ENCODE measurements at regions not wholly inside any gene's neighbourhood (a gene's known extent, or its start where the extent isn't known, plus 50 kb on each side); places are given as distances from the start of the nearest gene placed in this dataset.
"Not testable (repeated sequence)": the region's sequence is repeated elsewhere in the genome, so short reads cannot be mapped to it uniquely, and the experiment has no call there.

DNA sequence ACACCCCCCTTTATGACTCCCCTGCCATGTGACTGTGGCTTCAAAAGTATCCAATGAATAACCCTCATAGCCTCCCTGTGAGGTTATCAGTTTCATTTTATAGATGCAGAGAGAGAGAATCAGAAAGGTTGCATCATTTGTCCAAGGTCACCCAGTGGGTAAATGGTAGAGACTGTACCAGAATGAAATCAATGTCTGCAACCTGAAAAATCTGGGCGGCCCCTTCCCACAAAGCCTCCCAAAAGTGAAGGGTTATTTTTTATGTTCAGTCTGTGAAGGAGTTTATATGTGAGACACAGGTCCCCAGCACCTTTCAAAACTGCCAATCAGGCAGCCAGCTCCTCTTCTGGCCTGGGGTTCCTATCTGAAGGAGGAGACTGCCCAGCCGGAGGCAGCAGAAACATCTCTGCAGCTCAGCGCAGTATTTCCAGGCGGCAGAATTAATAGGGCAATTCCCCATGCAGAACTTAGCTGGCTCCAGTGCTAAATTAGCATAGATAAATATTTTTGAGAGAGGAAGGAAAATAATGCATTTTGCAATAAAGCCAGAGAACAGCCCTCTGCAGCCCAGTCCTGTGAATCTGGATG lies 130.8 kb upstream of the PRR20G start:
- no peak for DNase-seq (ENCODE audit: low spot score)

GRCh38 chr3:127417709-127418559 lies 130.1 kb upstream of the PRR20G start:
- DNase-seq (ENCODE audit: low spot score) = peak; percentile 57

DNA sequence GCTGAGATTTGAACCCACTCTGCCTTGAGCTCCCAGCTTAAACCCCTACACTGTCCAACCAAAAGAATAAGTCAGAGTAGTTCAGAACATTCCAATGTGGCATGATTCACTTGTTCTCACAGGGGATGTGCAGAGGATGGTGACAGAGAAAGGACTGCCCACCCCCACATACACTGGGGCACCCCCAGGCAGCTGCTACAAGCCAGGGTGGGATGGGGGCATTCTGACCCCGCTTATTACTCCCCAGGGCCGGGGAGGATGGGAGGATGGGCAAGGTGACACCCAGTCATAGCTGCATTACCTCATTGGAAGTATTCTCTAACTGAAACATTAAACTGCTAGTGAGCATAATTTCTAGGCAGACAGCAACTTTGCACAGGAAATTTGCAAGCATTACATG lies 126.0 kb upstream of the PRR20G start:
- no peak for DNase-seq (ENCODE audit: low spot score)

DNA sequence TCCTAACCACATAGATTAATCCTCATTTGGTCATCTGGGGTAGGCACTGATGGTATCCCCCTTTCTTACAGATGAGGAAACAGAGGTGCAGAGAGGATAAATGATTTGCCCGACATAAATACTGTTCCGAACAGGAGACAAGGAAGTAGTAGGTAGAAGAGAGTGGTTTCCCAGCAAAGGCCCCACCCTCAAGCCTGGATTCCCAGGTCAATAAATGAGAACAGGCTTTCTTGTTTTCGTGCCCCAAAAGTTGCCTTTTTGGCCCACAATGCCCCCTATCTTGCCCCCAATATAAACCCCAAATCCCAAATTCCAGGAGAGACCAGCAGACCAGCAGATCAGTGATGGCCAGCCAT lies 125.5 kb upstream of the PRR20G start:
- DNase-seq (ENCODE audit: low spot score) = no peak

- DNase-seq (ENCODE audit: low spot score) = no peak
Measured at GRCh38 chr3:127412578-127413317, 124.9 kb upstream of the PRR20G start.

GRCh38 chr3:127411875-127412274 lies 124.0 kb upstream of the PRR20G start:
- DNase-seq (ENCODE audit: low spot score) = not testable (repeated sequence)

DNA sequence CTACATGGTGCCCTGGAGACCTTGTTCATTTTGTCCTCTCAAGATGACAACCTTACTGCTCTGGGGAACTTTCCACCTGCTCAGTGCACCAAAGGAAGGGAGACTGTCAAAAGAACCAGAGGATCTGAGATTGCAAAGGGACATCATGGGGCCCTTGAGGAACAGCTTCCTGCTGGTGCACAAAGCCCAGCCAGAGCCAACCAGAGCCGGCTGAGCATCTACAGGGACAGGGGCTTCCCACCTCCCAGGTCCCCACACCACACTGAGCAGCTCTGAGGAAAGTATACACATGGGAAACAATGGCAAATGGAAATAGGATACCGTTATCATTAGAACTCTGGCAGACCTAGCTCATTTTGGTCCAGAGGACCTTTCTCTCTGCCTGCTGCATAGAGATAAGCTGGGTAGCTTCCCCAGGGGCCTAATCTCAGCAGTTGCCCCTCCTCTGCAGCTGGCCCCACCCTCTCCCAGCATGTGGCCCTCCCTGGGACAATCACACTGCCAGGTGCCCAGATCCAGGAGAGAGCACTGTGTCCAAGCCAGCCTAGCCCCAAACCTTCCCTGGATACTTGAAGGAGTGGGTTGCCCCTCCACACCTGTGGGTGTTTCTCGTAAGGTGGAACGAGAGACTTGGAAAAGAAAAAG lies 123.4 kb upstream of the PRR20G start:
- DNase-seq (ENCODE audit: low spot score) = no peak

DNA sequence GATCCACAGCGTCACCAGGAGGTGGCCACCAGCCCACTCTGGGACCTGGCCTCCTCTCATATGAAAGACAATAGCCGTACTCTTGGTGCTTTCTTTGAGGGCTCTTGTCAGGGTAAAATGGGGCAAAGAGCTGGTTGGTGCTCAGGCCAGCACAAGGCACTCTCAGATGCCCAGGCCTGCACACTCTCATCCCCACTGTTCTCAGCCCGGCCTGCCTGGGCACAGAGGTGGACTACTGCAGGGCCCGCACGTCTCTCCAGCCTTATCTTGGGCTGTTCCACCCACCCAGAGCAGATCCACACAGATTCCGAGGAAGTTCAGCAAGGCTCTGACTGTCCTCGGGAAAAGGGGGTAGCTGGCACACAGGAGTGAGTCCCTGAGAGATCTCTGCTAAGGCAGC lies 122.8 kb upstream of the PRR20G start:
- DNase-seq (ENCODE audit: low spot score) = no peak

- DNase-seq (ENCODE audit: low spot score) = no peak
Measured at GRCh38 chr3:127410137-127410488, 122.3 kb upstream of the PRR20G start.

DNA sequence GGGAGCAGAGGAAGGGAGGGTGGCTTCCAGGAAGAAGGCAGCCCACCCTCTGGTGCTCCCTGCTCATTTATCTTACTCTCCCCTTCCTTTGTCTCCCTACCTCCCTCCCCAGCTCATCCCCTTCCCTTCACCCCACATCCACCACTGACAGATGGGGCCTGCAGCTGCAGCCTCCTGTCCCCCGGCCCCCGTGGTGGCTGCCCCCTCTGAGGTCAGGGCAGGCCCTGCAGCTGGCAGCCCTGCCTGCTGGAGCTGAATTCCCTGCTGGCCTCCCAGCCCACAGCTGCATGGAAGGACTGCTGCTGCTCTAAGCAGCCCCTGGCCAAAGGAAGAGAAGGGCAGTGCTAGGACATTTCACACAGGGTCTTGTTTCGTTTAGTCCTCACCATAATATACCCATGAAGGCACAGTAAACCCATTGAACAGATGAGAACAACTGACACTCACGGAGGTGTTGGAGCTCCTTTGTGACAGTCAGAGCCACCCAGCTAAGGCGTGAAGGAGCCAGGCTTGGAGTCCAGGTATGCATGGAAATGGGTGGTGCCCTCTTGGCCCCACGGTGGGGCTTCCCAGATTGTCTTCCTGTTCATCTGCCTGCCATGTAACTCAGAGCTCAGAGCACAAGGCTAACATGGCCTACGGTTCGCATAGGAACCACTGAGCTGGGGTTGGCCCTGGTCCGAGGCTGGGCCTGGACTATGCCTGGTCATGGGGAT lies 121.7 kb upstream of the PRR20G start:
- DNase-seq (ENCODE audit: low spot score) = no peak

DNA sequence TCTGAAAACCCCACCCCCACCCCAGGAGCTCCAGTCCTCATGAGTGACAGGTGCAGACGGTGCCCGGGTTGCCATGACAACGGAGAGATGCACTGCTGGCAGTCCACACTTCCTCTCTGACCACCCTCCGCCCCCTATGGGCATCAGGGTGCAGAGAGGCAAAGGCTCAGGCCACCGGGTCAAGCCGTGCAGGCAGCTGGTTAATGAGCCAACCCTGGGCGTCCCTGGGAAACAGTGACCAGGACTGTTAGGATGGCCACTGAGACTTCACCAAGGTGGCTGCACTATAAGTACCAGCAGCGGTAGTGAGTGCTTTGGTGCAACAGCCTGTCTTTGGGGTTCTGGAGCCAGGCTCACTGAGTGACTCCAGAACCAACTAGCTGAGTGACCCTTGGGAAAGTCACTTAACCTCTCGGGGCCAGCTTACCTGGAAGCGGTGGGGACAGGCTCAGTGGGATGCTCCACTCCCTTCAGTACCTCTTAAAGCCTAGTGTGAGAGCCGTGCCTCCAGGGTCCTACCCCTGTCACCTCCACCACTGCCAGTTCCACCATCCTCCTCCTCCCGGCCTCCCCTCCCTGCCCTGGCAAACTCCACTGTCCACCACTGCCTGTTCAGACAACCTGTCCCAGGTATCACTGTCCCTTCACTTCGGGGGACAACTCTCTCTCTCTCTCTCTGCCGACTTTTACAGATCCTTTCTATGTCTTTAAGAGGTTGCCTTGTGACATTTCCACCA lies 121.0 kb upstream of the PRR20G start:
- no peak for DNase-seq (ENCODE audit: low spot score)

DNA sequence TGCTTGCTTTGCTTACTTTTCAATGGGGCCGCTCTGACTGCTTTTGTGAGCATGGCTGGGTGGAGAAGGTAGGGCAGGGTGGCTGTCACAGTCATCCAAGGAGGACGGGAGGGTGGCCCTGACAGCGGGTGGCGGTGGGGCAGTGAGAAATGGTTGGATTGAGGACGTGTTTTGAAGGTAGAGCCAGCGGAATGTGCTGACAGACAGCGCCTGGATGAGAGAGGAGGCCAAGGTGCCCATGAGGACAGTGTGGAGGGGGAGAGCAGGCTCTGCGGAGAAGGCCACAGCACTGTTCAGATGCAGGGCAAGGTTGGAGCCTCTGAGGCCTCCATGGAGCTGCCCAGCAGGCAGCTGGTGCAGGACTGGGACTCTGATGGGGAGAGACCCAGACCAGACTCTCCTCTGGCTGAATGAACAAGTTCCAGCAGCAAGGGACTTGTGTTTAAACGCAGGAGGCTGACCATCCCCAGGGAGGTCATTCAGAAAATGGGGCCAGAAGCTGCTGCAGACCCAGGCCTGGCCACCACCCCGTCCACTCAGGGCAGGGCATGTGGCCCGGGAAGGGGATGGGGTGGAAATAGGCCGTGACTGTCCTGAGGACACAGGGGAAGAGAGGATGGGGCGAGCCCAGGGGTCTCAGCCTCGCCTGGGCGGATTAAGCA lies 120.3 kb upstream of the PRR20G start:
- no peak for DNase-seq (ENCODE audit: low spot score)

DNA sequence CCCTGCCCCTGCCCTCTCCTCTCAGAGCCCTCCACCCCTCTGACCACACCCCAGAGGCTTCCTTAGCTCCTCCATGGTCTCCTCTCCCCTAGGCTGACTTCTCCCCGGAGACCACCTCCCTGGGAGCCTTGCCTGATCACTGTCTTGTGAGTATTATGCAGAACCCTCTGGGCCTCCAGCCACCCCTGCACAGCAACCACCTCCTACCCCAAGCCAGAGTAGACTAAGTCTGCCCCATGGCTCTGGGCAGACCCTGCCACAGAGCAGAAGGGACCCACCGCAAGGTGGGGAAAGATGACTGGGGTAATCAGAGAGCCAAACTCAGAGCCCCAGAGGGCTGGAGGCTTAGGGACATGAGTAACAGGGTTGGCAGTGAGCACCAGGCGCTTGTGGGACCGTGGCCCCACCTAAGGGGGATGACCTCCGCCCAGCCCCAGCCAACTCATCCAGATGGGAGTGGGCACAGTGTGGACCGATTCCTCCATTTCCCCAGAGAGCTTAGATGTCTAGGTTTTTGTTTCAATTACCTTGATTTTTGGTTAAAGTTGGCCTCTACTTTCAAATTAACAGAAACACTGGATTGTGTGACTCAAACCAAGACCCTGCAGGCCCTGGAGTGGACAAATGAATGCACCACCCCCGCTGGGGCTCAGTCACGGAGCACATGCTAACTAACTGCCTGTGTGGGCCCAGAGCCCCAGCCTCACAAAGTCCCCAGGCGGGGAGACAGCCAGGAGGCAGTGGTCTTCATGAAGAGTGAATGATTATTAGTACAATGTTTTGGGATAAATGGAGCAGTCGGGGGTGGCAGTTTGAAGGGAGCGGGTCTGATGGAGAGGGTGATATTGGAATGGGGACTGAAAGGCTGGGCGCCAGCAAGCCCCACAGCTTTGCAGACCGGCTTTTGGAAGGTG lies 119.4 kb upstream of the PRR20G start:
- no peak for DNase-seq (ENCODE audit: low spot score)

GRCh38 chr3:127406309-127407025 lies 118.6 kb upstream of the PRR20G start:
- DNase-seq (ENCODE audit: low spot score) = no peak

- no peak for DNase-seq (ENCODE audit: low spot score)
Measured at GRCh38 chr3:127405791-127406190, 117.9 kb upstream of the PRR20G start.

DNA sequence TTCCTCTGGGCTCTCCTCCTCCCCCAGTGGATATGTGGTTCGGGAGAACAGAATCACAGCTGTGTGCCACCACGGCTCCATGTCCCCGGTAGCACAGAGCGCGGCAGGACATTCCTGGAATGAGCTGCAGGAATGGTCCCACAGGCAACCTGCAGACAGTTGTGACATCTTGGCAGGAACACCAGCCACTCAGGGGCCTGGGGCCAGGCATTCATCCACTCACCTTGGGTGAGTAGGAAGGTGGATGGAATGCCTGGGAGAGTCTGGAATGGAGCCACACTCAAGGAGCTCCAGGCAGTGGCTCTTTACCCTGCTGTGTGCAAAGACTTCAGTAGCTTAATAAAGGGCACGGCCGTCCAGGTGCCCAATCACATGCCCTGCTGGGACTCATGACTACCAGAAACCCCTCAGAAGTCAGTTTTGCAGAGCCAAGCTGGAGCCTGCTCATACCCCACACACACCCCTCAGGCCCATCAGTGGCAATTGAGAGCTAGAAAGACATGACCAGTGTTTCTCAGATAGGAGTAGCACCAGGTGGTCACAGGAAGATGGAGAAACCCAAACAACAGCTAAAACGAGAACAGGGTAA lies 117.3 kb upstream of the PRR20G start:
- DNase-seq (ENCODE audit: low spot score) = no peak

DNA sequence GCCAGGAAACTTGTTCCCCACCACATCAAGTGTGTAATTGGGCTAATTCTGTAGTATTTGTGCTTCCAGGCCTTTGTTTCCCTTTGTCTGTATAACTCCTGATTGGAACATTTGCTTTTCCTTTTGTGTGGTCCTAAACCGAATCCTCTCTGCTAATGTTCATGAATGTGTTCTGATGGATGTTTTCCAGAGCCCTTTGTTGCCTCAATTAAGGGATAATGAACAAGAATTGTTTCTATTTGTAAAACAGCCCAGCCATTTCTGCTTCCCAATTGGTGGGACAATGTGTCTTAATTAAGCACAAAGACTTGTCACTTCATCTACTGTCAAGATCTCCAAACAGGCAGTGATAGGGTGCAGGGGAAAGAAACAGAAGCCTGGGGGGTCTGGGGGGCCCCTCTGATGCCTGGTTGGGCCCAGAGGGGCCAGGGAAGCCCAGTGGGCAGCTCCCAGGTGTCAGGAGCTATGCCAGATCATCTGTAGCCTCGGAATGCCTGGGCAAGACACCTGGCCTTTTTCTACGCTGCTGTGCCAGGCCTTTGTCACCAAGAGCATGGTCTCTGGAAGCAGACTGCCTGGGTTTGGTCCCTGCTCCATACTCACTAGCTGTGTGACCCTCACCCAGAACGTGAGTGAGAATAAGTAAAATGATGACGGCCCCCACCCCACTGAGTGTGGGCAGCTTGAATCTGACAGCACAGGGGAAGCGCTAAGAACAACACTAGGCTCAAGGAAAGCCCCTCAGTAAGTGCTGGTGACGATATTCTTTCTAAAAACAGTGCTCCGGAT lies 116.6 kb upstream of the PRR20G start:
- DNase-seq (ENCODE audit: low spot score) = peak; percentile 25

DNA sequence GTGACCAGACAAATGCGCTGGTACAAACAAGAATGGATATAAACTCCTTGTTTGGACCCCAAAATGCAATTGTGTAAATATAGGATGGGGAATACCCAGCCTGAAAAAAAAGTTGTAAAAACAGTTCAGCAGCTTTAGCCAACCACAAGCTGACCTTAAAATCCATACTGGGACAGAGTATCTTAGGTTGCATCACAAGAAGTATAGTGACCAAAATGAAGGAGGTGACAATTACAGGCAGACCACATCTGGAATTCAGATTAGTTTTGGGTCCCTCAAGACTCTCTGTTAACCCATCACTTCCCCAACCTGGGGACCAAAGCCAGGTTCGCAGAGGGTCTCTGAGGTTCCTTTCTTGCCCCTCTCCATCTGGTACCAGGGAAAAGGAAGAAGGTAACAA lies 115.9 kb upstream of the PRR20G start:
- no peak for DNase-seq (ENCODE audit: low spot score)
